HG02678 (cell line): ENCODE measurements at regions not wholly inside any gene's neighbourhood (a gene's known extent, or its start where the extent isn't known, plus 50 kb on each side); places are given as distances from the start of the nearest gene placed in this dataset.

Source experiments
- ATAC-seq: cut with Tn5 transposase; IDR thresholded peaks from one replicate; pipeline ENCODE4 v1.9.1; 2021; ENCODE audit warnings: mild to moderate bottlenecking, moderate library complexity; ENCODE audit not compliant: unreplicated experiment

DNA sequence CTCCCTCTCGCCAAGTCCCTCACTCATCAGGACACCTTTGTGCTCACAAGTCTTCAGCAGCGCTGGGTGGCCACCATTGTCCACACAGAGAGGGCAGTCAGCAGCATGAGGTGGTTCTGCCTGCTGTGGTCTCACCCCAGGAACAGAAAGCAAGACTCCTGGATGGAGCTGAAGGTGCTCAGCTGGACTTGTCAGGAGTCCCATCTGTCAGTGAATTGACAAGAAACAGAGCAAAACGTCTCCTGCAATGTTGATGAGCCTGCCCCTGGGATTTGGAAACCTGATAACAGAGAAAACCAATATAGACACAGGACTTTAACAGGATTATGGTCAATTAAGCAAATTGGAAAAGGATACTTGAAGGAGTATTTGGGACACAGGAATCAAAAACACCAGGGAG is 122.2 kb upstream of the PRSS58 start:
- ATAC-seq: no peak

- ATAC-seq: no peak
Measured at GRCh38 chr7:142379201-142379885, 121.5 kb upstream of the PRSS58 start.

DNA sequence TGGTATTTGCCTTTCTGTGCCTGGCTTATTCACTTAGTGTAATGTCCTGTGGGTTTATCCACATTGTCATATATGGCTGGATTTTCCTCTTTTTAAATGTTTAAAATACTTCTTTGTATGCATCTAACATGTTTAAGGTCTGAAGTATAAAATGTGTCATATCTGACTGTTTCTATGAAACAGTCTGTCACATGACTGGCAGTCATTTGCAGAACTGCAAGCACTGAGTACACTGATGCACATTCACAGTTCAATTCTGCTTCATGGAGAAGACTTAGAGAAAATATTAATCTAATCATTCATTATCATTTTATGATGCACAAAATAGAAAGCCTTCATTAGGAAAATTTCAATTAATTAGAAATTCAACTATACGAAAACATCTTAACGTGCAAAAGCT is 119.7 kb upstream of the PRSS58 start:
- ATAC-seq: no peak

- no peak for ATAC-seq
Measured at GRCh38 chr7:142376356-142376997, 118.6 kb upstream of the PRSS58 start.

GRCh38 chr7:142375710-142376313 is 118.0 kb upstream of the PRSS58 start:
- ATAC-seq: no peak

GRCh38 chr7:142372727-142373126 is 114.9 kb upstream of the PRSS58 start:
- no peak for ATAC-seq

- no peak for ATAC-seq
Measured at GRCh38 chr7:142371586-142372377, 113.9 kb upstream of the PRSS58 start.

GRCh38 chr7:142365410-142365842 is 107.6 kb upstream of the PRSS58 start:
- ATAC-seq: no peak

- no peak for ATAC-seq
Measured at GRCh38 chr7:142364551-142364950, 106.7 kb upstream of the PRSS58 start.

GRCh38 chr7:142362349-142362748 is 104.5 kb upstream of the PRSS58 start:
- no peak for ATAC-seq

DNA sequence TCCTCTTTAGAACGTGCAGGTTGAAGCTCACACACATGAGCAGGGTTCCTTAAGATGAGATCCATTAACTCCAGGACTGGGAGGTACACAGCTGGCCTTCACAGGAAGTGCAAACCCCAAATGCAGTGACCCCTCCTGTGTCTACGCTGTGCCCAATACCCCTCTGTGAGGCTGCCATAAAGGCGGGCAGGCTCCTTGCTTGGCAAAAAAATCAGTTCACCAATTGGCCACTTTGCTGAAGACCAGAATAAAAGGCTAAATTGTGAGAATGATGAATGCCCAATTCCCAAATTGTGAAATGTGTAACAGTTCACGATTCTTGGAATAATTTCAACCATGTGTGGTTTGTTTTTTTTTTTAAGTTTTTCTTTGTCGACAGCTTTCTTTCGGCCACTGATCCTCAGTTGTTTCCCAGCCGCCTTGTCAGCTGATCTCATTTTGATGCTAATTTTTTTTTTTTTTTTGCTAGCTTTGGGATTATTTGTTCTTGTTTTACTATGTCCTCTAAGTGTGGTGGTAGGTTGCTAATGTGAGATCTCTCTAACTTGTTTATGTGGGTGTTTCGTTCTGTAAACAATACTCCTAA is 101.9 kb upstream of the PRSS58 start:
- no peak for ATAC-seq

DNA sequence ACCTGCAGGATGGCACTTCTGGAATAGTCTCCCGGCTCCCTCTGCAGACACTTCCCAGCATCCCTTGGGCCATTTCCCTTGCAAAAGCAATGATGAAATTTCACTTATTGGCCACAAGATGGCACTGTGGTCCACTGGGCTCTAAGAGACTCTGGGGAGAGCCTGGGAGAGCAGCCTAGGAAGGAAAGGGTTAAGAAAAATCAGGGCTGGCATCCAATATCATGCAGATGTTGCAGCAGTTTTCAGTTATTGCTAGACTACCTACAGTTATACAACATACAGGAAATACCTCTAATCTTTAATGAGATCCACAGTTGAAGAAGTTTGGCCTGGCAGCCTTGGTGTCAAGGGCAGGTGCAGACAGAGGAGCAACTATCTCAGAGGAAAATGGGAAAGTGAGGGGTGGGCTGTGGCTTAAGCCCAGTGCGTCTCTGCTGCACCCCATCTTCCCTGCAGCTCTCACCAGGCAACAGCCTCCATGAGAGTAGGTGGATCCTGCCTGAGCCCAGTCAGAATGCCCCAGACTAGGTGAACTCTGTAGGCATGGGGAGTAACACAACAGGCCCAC is 100.2 kb upstream of the PRSS58 start:
- ATAC-seq: peak; percentile 84

- no peak for ATAC-seq
Measured at GRCh38 chr7:142356166-142356565, 98.3 kb upstream of the PRSS58 start.

GRCh38 chr7:142355328-142355727 is 97.5 kb upstream of the PRSS58 start:
- ATAC-seq: no peak

- no peak for ATAC-seq
Measured at GRCh38 chr7:142353147-142354060, 95.5 kb upstream of the PRSS58 start.

GRCh38 chr7:142352543-142352942 is 94.7 kb upstream of the PRSS58 start:
- ATAC-seq: no peak

DNA sequence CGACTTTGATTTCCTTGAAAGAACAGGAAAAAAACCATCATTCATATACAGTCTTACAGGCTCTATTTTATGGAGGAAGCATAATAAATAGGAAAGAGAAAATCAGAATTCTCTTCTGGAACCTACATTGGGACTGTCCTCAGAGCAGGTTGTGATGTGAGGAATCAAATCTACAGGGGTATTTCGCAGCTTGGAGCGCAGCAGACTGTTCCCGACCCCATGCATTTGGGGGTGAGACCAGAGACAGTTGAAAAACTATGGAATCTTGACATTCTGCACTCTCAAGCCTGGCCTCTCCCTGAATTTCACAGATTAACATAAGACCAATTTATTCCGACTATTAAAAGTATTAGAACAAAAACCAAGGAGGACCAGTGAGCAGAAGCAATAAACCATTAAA is 93.3 kb upstream of the PRSS58 start:
- ATAC-seq: no peak

- no peak for ATAC-seq
Measured at GRCh38 chr7:142349670-142350405, 92.0 kb upstream of the PRSS58 start.

DNA sequence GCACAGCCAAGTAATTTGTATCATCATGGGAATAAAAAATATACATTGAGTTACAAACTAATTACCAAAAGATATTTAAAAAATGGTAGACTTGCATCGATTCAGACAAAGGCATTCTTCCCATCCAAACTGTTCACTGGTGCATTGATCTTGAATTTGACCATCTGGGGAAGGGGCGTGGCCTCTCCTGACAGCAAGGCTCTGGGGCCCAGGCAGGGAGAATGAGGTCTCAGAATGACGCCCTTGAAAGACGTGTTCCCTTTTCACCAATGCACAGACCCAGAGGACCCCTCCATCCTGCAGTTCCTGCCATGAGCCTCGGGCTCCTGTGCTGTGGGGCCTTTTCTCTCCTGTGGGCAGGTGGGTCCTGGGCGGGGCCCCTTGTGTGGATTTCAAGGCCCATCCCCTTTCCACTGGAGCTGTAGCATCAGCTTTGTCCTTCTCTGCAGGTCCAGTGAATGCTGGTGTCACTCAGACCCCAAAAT is 91.1 kb upstream of the PRSS58 start:
- ATAC-seq: no peak
